NCI-H1417 treated with DMSO at 0.1 percent for 48 hours (cell line): ENCODE measurements at regions not wholly inside any gene's neighbourhood (a gene's known extent, or its start where the extent isn't known, plus 50 kb on each side); places are given as distances from the start of the nearest gene placed in this dataset.
"Not testable (repeated sequence)": the region's sequence is repeated elsewhere in the genome, so short reads cannot be mapped to it uniquely, and the experiment has no call there.

Experiments
- DNase-seq: peaks from one replicate; lab custom pipeline; 2025; lab: John Stamatoyannopoulos, UW

DNA sequence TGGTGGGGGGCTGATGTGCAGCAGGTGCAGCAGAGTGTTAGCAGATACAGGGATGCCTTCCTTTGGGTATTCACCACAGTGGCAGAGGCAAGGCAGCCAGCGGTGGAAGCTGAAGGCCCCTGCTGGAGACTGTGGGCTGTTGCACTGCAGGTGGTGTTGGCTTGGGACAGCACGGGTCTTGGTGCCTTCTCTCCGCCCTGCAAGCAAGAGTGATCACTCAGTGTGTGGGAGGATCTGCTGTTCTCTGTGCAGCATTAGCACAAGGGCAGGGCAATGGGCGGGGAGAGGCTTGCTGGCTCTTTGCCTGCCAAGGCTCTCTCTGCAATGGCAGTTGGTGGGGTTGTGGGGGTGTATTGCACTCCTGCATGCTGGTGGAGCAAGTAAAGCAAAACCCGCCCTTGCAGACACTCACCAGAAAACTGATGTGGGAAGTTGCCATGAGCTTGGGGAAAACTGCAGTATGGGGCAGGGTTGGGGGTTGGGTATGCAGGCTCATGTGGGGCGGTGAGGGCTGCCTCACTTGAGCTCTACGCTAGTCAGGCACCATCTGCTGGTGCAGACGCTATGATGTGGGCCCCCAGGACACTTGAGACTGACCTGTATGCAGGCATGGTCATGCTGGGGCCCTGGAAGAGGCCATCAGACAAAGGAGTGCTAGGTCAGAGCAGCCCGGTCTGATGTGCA, 820.8 kb upstream of the GRIA3 start:
- DNase-seq, result no peak

DNA sequence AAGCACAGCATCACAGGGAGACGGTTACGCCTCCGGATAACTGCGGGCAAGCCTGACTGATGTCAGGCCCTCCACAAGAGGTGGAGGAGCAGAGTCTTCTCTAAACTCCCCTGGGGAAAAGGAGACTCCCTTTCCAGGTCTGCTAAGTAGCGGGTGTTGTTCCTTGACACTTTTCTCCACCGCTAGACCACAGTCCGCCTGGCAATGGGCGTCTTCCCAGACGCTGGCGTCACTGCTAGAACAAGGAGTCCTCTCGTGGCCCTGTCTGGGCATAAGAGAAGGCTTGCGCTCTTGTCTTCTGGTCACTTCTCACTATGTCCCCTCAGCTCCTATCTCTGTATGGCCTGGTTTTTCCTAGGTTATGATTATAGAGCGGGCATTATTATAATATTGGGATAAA, 808.5 kb upstream of the GRIA3 start:
- DNase-seq, result not testable (repeated sequence)

GRCh38 chrX:122389005-122389404, 795.1 kb upstream of the GRIA3 start:
- DNase-seq, result no peak

DNA sequence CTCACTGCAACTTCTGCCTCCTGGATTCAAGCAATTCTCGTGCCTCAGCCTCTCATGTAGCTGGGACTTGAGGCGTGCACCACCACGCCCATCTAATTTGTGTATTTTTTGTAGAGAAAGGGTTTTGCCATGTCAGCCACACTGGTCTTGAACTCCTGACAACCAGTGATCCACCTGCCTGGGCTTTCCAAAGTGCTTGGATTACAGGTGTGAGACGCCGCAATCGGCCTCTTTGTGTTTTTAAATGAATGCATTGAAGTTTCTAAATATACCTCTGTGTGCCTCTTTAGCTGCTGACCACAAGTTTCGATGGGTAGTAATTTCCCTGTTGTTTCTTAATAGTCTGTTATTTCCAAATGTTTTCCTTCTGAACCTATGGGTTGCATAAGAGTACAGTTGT, 765.3 kb upstream of the GRIA3 start:
- no peak for DNase-seq

GRCh38 chrX:122421434-122422121, 762.5 kb upstream of the GRIA3 start:
- no peak for DNase-seq

- no peak for DNase-seq
Observed at GRCh38 chrX:122422547-122422946, 761.5 kb upstream of the GRIA3 start.

GRCh38 chrX:122434942-122435341, 749.1 kb upstream of the GRIA3 start:
- no peak for DNase-seq

- no peak for DNase-seq
Observed at GRCh38 chrX:122439831-122440230, 744.2 kb upstream of the GRIA3 start.

DNA sequence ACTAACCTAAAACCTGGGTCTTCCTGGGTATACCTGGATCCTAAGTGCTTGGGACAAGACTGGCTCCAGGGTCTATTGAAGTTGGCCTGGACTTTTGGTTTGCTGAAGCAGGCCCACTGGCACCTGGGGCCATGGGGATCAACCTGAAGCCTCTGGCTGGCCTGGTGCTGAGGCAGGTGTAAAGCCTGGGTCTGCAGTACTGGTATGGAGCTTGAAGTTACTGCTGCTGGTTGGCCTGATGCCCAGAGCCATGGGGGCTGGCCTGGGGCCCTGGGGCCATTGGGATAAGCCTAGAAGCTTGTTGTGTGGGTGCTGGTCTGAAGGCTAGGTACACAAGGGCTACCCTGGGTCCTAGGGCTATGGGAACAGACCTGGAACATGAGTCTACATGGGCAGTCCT, 743.2 kb upstream of the GRIA3 start:
- no peak for DNase-seq

- no peak for DNase-seq
Observed at GRCh38 chrX:122441451-122441850, 742.6 kb upstream of the GRIA3 start.

GRCh38 chrX:122445466-122445865, 738.6 kb upstream of the GRIA3 start:
- no peak for DNase-seq

- no peak for DNase-seq
Observed at GRCh38 chrX:122464341-122464740, 719.7 kb upstream of the GRIA3 start.

DNA sequence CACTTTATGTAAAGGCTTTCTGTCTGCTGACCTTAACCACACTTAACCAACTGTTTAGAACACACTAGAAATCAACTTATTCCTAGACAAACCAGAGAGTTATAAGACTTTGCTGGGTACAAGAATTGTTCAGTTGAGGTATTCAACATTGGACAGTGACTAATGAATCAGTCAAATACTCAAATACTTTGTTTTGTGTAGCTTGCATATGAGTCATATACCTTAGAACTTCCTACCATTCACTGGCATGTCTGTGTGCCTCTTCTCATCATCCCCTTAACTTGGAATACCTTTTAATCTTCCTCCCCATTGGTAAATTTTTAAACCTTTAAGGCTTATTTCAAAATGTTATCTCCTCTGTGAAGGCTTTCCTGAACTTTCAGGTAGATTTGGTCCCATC, 708.8 kb upstream of the GRIA3 start:
- no peak for DNase-seq

GRCh38 chrX:122500556-122500955, 683.5 kb upstream of the GRIA3 start:
- DNase-seq, result no peak

DNA sequence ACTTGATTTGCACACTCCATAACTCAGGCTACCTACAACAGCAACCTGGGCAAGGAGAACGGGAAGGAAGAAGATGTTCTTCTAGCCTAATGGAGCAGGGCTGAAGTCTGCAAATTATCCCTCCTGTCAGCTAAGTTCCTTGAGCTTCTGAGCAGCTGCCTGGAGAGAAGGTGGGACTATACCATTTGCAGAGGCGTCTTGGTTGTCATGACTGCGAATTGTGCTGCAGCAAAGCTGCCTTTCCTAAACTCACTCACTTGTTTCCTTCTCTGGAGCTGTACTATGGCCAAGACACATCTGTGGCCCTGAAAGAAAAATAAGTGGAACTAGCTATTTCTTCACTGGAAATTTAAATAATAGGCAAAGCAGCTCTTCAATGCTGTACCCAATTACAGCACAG, 682.4 kb upstream of the GRIA3 start:
- DNase-seq, result no peak

DNA sequence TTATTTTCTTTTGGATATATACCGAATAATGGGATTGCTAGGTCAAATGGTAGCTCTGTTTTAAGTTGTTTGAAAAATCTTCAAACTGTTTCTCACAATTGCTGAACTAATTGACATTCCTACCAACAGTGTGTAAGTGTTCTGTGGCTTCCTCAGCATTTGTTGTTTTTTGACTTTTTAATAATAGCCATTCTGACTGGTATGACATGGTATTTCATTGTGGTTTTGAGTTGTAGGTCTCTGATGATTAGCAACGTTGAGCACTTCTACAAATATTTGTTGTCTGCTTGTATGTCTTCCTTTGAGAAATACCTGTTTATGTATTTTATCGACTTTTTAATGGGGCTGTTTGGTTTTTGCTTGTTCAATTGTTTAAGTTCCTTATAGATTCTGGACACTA, 680.1 kb upstream of the GRIA3 start:
- no peak for DNase-seq

DNA sequence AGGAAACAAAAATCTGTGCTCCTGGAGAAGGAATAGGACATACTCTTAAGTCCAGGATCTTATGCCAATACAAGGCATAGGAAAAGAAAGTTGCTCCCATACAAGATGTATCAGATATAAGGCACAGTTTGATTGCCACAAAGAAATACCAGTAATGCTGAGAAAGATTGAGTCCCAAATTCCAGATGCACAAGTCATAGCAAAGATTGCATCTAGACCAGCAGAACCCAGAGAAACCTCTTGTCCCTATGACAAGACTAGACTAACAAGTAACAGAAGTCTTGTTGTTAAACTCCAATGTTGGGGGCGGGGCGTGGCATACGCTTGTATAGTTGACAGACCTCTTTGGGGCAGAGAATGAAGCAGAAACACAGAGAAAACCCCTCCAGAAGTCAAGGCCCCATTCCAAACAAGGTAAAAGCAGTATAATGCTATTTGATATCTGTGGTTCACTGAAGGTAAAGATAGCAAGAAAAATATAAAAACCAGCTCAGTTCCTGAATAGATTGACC, 671.5 kb upstream of the GRIA3 start:
- no peak for DNase-seq

GRCh38 chrX:122517786-122518185, 666.3 kb upstream of the GRIA3 start:
- DNase-seq, result no peak

- no peak for DNase-seq
Observed at GRCh38 chrX:122545778-122546177, 638.3 kb upstream of the GRIA3 start.

GRCh38 chrX:122546269-122546668, 637.8 kb upstream of the GRIA3 start:
- no peak for DNase-seq

DNA sequence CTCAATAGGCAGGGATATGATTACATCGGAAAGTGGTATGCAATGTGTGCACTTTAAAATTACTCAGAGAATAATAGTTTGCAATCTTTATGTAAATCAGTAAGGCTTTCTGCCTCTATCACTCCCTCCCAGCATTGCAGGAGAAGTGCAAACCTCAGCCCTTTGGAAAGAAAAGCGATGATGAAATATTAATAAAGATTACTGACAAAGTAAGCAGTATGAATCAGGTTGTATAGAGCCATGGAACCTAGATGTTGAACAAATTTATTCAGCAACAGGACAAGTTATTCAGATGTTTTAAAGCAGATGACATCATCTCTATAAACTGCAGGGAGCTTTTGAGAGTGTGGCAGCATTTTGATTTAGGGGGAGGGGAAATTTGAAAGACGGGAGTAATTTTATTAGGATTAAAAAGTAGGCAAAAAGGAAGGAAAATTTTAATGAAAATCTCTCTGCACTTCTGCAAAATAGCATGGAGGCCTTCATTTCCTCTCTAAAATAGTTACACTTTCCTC, 631.7 kb upstream of the GRIA3 start:
- DNase-seq, result no peak

DNA sequence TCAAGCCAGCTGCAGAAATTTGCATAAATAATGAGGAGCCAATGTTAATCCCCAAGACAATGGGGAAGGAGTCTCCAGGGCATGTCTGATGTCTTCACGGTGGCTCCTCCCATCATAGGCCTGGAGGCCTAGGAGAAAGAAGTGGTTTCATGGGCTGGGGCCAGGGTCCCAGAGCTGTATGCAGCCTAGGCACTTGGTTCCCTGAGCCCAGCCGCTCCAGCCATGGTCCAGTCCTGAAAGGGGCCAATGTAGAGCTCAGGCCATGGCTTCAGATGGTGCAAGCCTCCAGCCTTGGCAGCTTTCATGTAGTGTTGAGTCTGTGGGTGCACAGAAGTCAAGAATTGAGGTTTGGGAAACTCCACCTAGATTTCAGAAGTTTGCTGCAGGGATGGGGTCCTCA, 628.2 kb upstream of the GRIA3 start:
- DNase-seq, result no peak

DNA sequence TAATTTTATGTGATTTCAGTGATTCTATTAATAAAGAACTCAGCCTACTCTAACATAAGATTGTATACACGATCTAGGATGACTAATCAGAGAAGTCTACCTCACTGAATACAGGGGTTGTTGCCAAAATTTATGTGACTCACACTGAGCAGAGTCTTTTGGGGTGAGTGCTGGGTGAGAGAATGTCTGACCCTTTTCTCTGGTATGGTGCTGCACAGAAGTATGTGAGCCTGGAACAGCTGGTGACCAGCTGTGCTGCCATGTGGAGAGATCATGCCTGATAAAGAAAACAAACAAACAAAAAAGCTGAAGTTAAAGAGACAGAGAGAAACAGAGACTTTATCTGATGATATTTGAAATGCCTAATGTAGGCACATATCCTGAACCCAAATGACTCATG, 618.1 kb upstream of the GRIA3 start:
- DNase-seq, result no peak

DNA sequence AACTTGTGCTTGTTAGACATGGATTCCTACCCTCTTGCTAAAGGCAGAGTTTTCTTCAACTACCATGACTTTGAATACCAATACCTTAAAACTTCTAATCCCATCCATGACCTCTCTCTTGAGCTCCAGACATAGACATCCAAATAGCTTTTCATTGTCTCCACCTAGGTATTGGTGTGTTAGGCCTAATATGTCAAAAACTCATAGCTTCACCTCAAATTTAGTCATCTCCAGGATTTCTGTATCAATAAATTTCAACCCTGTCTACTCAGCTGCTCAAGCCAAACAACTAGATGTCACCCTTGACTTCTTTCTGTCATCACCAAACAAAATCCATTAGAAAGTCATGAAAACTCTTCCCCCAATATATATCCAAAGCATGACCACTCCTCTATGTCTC, 617.7 kb upstream of the GRIA3 start:
- no peak for DNase-seq
